Stomach (tissue), 8 donors: ENCODE measurements at regions not wholly inside any gene's neighbourhood (a gene's known extent, or its start where the extent isn't known, plus 50 kb on each side); places are given as distances from the start of the nearest gene placed in this dataset.

Source experiments
- DNase-seq, 2 donors: peaks; one replicate each; pipeline versions ENCODE4 v3.0.0 to v3.0.0-alpha.2; 2013 to 2019
- H3K27ac ChIP-seq, 5 donors: fragments of 200-600 bp in 4 of 5; sonication (generic) in 4 of 5; one replicate each; pipeline ENCODE4 v1.5.1; 2013 to 2019; ENCODE audit warnings: mild to moderate bottlenecking in 1 of 5, moderate library complexity in 1 of 5
- H3K27me3 ChIP-seq, 3 donors: fragments of 200-600 bp; sonication (generic); one replicate each; pipeline ENCODE4 v1.5.1; 2017 to 2019; ENCODE audit warnings: mixed run types in 1 of 3
- H3K36me3 ChIP-seq, 4 donors: fragments of 200-600 bp; sonication (generic); 1 replicate in 3 of 4; 2 replicates in 1 of 4; pipeline ENCODE4 v1.5.1; 2016 to 2019
- H3K4me1 ChIP-seq, 4 donors: fragments of 200-600 bp; sonication (generic); one replicate each; pipeline ENCODE4 v1.5.1; 2016 to 2019
- H3K4me3 ChIP-seq, 4 donors: fragments of 200-600 bp; sonication (generic) in 3 of 4; one replicate each; pipeline ENCODE4 v1.5.1; 2016 to 2019; ENCODE audit warnings: mild to moderate bottlenecking in 1 of 4
- H3K9me3 ChIP-seq, 4 donors: fragments of 200-600 bp; sonication (generic); one replicate each; pipeline ENCODE4 v1.5.1; 2016 to 2019
- CTCF ChIP-seq, 7 experiments: fragments of 450-650 bp in 4 of 7; fragments of 200-600 bp in 3 of 7; sonication (generic) in 3 of 7; IDR thresholded peaks; one replicate each; pipeline ENCODE4 v1.5.1; 2016 to 2019; ENCODE audit warnings: antibody characterized with exemption in 7 of 7, control low read depth in 2 of 7, mild to moderate bottlenecking in 1 of 7
- EP300 ChIP-seq: sonication (generic); formaldehyde crosslinking; IDR thresholded peaks from one replicate; pipeline ENCODE4 v1.6.1; 2017; ENCODE audit warnings: antibody characterized with exemption
- POLR2A ChIP-seq, 4 donors: fragments of 450-650 bp; IDR thresholded peaks; one replicate each; pipeline ENCODE4 v1.6.1; 2016; ENCODE audit warnings: antibody characterized with exemption in 4 of 4, control low read depth in 2 of 4, mild to moderate bottlenecking in 1 of 4, moderate library complexity in 1 of 4
- POLR2AphosphoS5 ChIP-seq, 3 donors: sonication (generic); formaldehyde crosslinking; IDR thresholded peaks; one replicate each; pipeline ENCODE4 v1.6.1; 2016; ENCODE audit warnings: antibody characterized with exemption in 3 of 3
- WGBS, 5 donors: extraction: QIAGEN DNeasy Blood & Tissue Kit in 3 of 5; methylation state at CpG; one replicate each; pipeline versions ENCODE4 v1.1.5 to v1.1.7; 2013 to 2018; 5-methylcytosine and 5-hydroxymethylcytosine counted together
- intact Hi-C: fragments of 100-400 bp; cut with DNase I; formaldehyde crosslinking; loops from one replicate; pipeline ENCODE4 v1.15.1; 2023; ENCODE audit warnings: low total_unique reads
- donor health status: healthy with polysubstance abuse.
- donor health status: Bipolar disorder and iron deficiency.
- donor health status: healthy.

DNA sequence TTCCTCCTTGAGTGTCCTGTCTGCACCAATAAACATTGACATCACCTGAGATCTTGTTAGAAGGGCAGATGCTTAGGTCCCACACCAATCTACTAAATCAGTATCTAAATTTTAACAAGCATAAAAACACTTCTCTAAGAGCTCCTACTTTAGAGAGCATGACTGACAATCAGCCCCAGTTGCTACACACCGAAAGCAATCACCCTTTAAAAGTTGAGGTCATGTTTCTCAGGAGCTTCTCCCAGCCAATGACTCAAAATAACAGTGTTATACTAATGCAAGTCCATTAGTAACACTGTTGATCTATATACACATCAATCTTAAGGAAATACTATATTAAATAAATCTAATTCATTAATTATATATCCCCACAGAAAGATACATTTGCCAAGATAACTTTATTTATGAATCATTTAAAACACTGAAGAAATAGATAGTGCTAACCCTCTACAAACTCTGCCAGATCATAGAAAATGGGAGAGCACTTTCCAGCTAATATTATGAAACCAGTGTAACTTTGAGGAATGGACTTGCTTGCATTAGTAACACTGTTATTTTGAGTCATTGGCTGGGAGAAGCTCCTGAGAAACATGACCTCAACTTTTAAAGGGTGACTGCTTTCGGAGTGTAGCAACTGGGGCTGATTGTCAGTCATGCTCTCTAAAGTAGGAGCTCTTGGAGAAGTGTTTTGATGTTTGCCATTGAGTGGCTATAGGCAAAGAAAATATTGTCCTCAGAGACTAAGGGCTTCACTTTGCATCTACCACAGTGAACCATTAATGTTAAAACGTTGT, 109.8 kb upstream of the HDX start:
- no peaks in the 10 kb centered on the region for H3K27me3 ChIP-seq
- H3K4me3 ChIP-seq = no peak overlapping the region
- H3K9me3 ChIP-seq = peaks cover 0 to 7% (median 0%) of the 10 kb centered on the region in 4 donors
- TF ChIP-seq EP300 (no peak), POLR2AphosphoS5 (IDR thresholded peaks at IDR 0.05) (no peak), CTCF (IDR thresholded peaks at IDR 0.05) (no peak), POLR2A (IDR thresholded peaks at IDR 0.05) (no peak)
- DNase-seq = no peak
- intact Hi-C loops = no loop called here
- no peak overlapping the region for H3K27ac ChIP-seq
- H3K4me1 ChIP-seq = no peaks in the 10 kb centered on the region
- no peaks in the 10 kb centered on the region for H3K36me3 ChIP-seq
- 40 to 65% (median 59%) methylated on average over 3 of the region's 3 CpGs for WGBS, 5 donors

GRCh38 chrX:84634201-84634782, 132.0 kb upstream of the HDX start:
- Histone ChIP-seq H3K4me1 (no peaks in the 10 kb centered on the region), H3K9me3 (no peaks in the 10 kb centered on the region), H3K27me3 (no peaks in the 10 kb centered on the region), H3K36me3 (no peaks in the 10 kb centered on the region), H3K27ac (no peak overlapping the region), H3K4me3 (no peak overlapping the region)
- no peak for DNase-seq
- WGBS, 5 donors = 57 to 76% (median 61%) methylated on average over 2 to 3 of the region's 3 CpGs
- TF ChIP-seq POLR2A (IDR thresholded peaks at IDR 0.05) = no peak
- intact Hi-C loops = no loop called here

- 55 to 80% (median 67%) methylated on average over 2 of the region's 2 CpGs for WGBS, 5 donors
- DNase-seq = no peak
- Histone ChIP-seq H3K4me1 (no peaks in the 10 kb centered on the region), H3K4me3 (no peak overlapping the region), H3K27ac (no peak overlapping the region), H3K9me3 (no peaks in the 10 kb centered on the region), H3K27me3 (no peaks in the 10 kb centered on the region), H3K36me3 (no peaks in the 10 kb centered on the region)
- TF ChIP-seq POLR2AphosphoS5 (IDR thresholded peaks at IDR 0.05) (no peak), EP300 (no peak), POLR2A (IDR thresholded peaks at IDR 0.05) (no peak), CTCF (IDR thresholded peaks at IDR 0.05) (no peak)
- intact Hi-C loops = no loop called here
Observed at GRCh38 chrX:84666086-84666485, 163.8 kb upstream of the HDX start.

DNA sequence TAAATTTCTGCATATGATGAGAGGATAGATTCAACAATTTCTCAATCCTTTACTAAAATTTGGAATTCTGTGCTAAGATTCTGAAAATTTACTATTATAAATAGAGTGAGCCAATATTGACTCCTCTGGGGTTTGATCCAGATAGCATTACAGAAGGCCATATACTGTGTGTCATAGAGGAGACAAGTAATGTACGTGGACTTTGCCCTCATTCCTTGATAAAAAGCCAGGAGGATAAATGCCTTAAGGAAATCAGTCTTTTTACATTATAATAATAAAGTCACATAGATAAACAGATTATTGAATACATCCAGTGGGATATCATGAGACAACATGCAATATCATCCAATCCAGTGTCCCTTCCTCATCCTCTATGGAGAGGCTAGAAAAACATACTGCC, 188.0 kb upstream of the HDX start:
- intact Hi-C loops = no loop called here
- Histone ChIP-seq H3K9me3 (peaks cover 0 to 7% (median 3%) of the 10 kb centered on the region in 4 donors), H3K4me1 (no peaks in the 10 kb centered on the region), H3K27me3 (no peaks in the 10 kb centered on the region), H3K36me3 (no peaks in the 10 kb centered on the region), H3K4me3 (no peak overlapping the region), H3K27ac (no peak overlapping the region)
- TF ChIP-seq POLR2A (IDR thresholded peaks at IDR 0.05) (no peak), POLR2AphosphoS5 (IDR thresholded peaks at IDR 0.05) (no peak)
- WGBS, 5 donors = 33 to 63% (median 43%) methylated on average over 1 of the region's 1 CpG
- DNase-seq = no peak

DNA sequence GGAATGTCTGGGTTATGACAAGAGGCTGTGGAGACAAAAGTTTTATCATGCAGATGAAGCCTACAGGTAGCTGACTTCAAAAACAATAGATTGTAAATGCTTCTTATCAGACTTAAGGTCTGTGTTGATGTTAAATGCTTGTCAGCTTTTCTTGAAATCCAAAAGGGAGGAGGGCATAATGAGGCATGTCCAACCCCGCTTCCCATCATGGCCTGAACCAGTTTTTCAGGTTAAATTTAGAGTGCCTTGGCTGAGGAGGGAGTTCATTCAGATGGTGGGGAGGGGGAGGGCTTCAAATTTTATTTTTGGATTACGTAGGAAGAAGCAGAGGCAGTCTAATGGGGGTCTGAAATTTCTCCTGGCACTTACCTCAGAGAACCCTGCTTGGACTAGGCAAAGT, 207.7 kb upstream of the HDX start:
- Histone ChIP-seq H3K27ac (no peak overlapping the region), H3K27me3 (no peaks in the 10 kb centered on the region)

More for the DNA sequence above, 207.7 kb upstream of the HDX start:
- intact Hi-C loops = no loop called here
- no peak for TF ChIP-seq EP300
- no peak for TF ChIP-seq POLR2A (IDR thresholded peaks at IDR 0.05)
- TF ChIP-seq POLR2AphosphoS5 (IDR thresholded peaks at IDR 0.05) = no peak
- TF ChIP-seq CTCF (IDR thresholded peaks at IDR 0.05) = no peak
- H3K4me1 ChIP-seq = no peaks in the 10 kb centered on the region
- no peak for DNase-seq
- no peaks in the 10 kb centered on the region for H3K9me3 ChIP-seq
- H3K36me3 ChIP-seq = no peaks in the 10 kb centered on the region
- H3K4me3 ChIP-seq = no peak overlapping the region
- WGBS, 5 donors = 36 to 65% (median 45%) methylated on average over 2 of the region's 2 CpGs
